ENCODE measurements at regions not wholly inside any gene's neighbourhood (a gene's known extent, or its start where the extent isn't known, plus 50 kb on each side); places are given as distances from the start of the nearest gene placed in this dataset.

DNA sequence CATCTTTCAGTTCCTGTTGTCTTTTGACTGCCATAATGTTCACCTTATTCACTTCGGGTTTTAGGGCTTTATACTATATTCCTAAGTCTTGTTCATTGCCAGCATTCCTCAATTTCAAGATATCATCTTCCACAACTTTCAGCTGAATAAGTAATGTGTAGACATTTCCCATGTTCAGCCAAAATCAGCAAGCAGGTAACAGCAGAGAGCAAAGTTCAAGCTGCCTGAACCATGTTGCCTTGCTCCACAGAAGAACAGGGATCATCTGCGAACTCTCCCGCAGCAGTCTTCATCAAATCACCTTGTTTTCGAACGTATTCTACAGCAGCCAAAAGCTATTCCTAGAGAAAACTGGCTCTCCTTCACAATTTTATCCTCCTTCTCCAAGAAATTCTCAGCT lies 95.3 kb upstream of the CCDC112 start:
- Mint-ChIP-seq H3K9me3 (ENCODE audit: unreplicated experiment) (no peaks in the 10 kb centered on the region), H3K27ac (ENCODE audit: unreplicated experiment) (no peak overlapping the region), H3K27me3 (ENCODE audit: unreplicated experiment) (no peaks in the 10 kb centered on the region), H3K36me3 (ENCODE audit: unreplicated experiment) (no peaks in the 10 kb centered on the region), H3K4me3 (ENCODE audit: unreplicated experiment) (no peak overlapping the region), H3K4me1 (ENCODE audit: unreplicated experiment) (no peaks in the 10 kb centered on the region)
- TF ChIP-seq, protein P1, sequence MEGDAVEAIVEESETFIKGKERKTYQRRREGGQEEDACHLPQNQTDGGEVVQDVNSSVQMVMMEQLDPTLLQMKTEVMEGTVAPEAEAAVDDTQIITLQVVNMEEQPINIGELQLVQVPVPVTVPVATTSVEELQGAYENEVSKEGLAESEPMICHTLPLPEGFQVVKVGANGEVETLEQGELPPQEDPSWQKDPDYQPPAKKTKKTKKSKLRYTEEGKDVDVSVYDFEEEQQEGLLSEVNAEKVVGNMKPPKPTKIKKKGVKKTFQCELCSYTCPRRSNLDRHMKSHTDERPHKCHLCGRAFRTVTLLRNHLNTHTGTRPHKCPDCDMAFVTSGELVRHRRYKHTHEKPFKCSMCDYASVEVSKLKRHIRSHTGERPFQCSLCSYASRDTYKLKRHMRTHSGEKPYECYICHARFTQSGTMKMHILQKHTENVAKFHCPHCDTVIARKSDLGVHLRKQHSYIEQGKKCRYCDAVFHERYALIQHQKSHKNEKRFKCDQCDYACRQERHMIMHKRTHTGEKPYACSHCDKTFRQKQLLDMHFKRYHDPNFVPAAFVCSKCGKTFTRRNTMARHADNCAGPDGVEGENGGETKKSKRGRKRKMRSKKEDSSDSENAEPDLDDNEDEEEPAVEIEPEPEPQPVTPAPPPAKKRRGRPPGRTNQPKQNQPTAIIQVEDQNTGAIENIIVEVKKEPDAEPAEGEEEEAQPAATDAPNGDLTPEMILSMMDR (IDR thresholded peaks at IDR 0.05) = no peak
- DNase-seq (ENCODE audit: extremely low spot score, unreplicated experiment) = no peak

GRCh38 chr5:115389799-115390382 lies 93.4 kb upstream of the CCDC112 start:
- H3K9me3 Mint-ChIP-seq (ENCODE audit: unreplicated experiment) = no peaks in the 10 kb centered on the region
- TF ChIP-seq, protein P1 (IDR thresholded peaks at IDR 0.05) = no peak
- no peaks in the 10 kb centered on the region for H3K4me1 Mint-ChIP-seq (ENCODE audit: unreplicated experiment)
- no peak overlapping the region for H3K4me3 Mint-ChIP-seq (ENCODE audit: unreplicated experiment)
- no peaks in the 10 kb centered on the region for H3K36me3 Mint-ChIP-seq (ENCODE audit: unreplicated experiment)
- no peak overlapping the region for H3K27ac Mint-ChIP-seq (ENCODE audit: unreplicated experiment)
- peaks cover 3% of the 10 kb centered on the region for H3K27me3 Mint-ChIP-seq (ENCODE audit: unreplicated experiment)
- no peak for DNase-seq (ENCODE audit: extremely low spot score, unreplicated experiment)

DNA sequence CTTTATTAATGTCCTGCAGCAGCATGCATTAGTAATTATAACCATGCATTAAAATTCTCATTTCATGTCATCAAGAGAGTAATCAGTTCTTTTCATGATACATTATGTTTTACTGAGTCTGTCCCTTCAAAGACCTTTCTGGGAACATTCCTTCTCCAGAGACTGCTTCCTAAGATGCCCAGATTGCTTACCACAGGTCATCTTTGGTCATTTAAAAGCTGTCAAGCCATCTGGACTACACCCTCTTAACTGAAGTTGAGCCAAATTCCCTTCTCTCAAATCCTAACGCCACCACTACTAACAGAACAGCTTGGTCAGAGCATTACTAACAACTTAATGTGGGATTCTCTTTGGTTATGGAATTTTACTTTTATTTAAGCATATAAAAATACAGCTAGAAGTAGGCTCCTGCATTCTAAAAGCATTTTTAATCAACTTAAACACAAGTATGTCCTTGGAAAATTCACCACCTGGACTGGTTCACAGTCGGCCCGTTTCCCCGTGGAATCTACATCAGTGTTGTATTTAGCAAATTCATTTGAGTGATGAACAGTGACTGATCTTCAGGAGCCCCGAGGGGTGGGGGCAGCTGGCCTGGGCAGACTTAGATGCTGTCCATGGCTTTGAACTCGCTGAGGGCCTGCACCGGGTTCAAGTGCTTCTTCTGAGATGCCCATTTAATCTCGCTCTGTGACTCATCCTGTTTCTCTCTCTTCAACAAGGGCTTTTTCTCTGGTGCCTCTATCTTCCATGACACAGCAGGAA lies 92.8 kb upstream of the CCDC112 start:
- H3K27ac Mint-ChIP-seq (ENCODE audit: unreplicated experiment) = no peak overlapping the region
- H3K9me3 Mint-ChIP-seq (ENCODE audit: unreplicated experiment) = no peaks in the 10 kb centered on the region
- no peak for DNase-seq (ENCODE audit: extremely low spot score, unreplicated experiment)
- TF ChIP-seq, protein P1 (IDR thresholded peaks at IDR 0.05) = no peak
- peaks cover 3% of the 10 kb centered on the region for H3K27me3 Mint-ChIP-seq (ENCODE audit: unreplicated experiment)
- no peaks in the 10 kb centered on the region for H3K4me1 Mint-ChIP-seq (ENCODE audit: unreplicated experiment)
- no peaks in the 10 kb centered on the region for H3K36me3 Mint-ChIP-seq (ENCODE audit: unreplicated experiment)
- H3K4me3 Mint-ChIP-seq (ENCODE audit: unreplicated experiment) = no peak overlapping the region

DNA sequence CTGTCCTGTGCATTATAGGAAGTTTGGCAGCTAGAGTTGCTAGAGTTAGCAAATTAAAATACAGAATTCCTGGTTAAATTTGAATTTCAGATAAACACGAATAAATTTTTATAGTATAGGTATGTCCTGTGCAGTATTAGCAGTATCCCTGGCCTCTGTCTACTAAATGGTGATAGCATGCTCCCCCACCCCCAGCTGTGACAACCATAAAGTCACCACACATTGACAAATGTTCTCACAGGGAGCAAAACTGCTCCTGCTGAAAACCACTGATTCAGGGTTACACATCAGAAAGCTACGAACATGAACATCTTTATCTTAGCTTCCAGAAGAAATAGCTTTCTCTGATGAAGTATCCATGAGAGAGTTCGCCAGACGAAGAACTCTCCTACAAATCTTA lies 91.8 kb upstream of the CCDC112 start:
- no peak overlapping the region for H3K27ac Mint-ChIP-seq (ENCODE audit: unreplicated experiment)
- no peaks in the 10 kb centered on the region for H3K9me3 Mint-ChIP-seq (ENCODE audit: unreplicated experiment)
- H3K4me3 Mint-ChIP-seq (ENCODE audit: unreplicated experiment) = no peak overlapping the region
- no peak for DNase-seq (ENCODE audit: extremely low spot score, unreplicated experiment)
- no peaks in the 10 kb centered on the region for H3K36me3 Mint-ChIP-seq (ENCODE audit: unreplicated experiment)
- TF ChIP-seq, protein P1 (IDR thresholded peaks at IDR 0.05) = no peak
- no peaks in the 10 kb centered on the region for H3K4me1 Mint-ChIP-seq (ENCODE audit: unreplicated experiment)
- H3K27me3 Mint-ChIP-seq (ENCODE audit: unreplicated experiment) = peaks cover 3% of the 10 kb centered on the region

- H3K27me3 Mint-ChIP-seq (ENCODE audit: unreplicated experiment) = peaks cover 3% of the 10 kb centered on the region
- TF ChIP-seq, protein P1 (IDR thresholded peaks at IDR 0.05) = no peak
- no peaks in the 10 kb centered on the region for H3K36me3 Mint-ChIP-seq (ENCODE audit: unreplicated experiment)
- no peaks in the 10 kb centered on the region for H3K9me3 Mint-ChIP-seq (ENCODE audit: unreplicated experiment)
- no peak overlapping the region for H3K27ac Mint-ChIP-seq (ENCODE audit: unreplicated experiment)
- no peak overlapping the region for H3K4me3 Mint-ChIP-seq (ENCODE audit: unreplicated experiment)
- H3K4me1 Mint-ChIP-seq (ENCODE audit: unreplicated experiment) = no peaks in the 10 kb centered on the region
- no peak for DNase-seq (ENCODE audit: extremely low spot score, unreplicated experiment)
These were observed 91.4 kb upstream of the CCDC112 start for GRCh38 chr5:115387816-115388215.

Measured in osteocyte (in vitro differentiated cells).